ENCODE measurements at regions not wholly inside any gene's neighbourhood (a gene's known extent, or its start where the extent isn't known, plus 50 kb on each side); places are given as distances from the start of the nearest gene placed in this dataset.
"Not testable (repeated sequence)": the region's sequence is repeated elsewhere in the genome, so short reads cannot be mapped to it uniquely, and the experiment has no call there.

GRCh38 chr2:176575237-176575744 is 306.0 kb downstream of the MTX2 start:
- 83 to 87% methylated on average over 6 of the region's 6 CpGs for WGBS, 2 donors
- intact Hi-C loops (cut with DNase I; ENCODE audit: low total_unique reads), result no loop called here

GRCh38 chr2:176577054-176577453 is 307.8 kb downstream of the MTX2 start:
- no peaks in the 10 kb centered on the region for H3K27me3 ChIP-seq
- no peak overlapping the region for H3K4me3 ChIP-seq
- DNase-seq, result no peak
- no peak overlapping the region for H3K27ac ChIP-seq
- no peaks in the 10 kb centered on the region for H3K36me3 ChIP-seq (ENCODE audit: low read depth, missing control alignments)
- no peak for TF ChIP-seq POLR2A (IDR thresholded peaks at IDR 0.05)
- TF ChIP-seq CTCF (IDR thresholded peaks at IDR 0.05), result no peak
- H3K9me3 ChIP-seq, result no peaks in the 10 kb centered on the region
- H3K4me1 ChIP-seq, result no peaks in the 10 kb centered on the region
- 67 to 68% methylated on average over 1 of the region's 1 CpG for WGBS, 2 donors
- intact Hi-C loops (cut with DNase I; ENCODE audit: low total_unique reads), result no loop called here

More at GRCh38 chr2:176575237-176575744, 306.0 kb downstream of the MTX2 start:
- Histone ChIP-seq H3K27me3 (no peaks in the 10 kb centered on the region), H3K4me3 (no peak overlapping the region), H3K36me3 (ENCODE audit: low read depth, missing control alignments) (no peaks in the 10 kb centered on the region), H3K27ac (no peak overlapping the region), H3K9me3 (no peaks in the 10 kb centered on the region), H3K4me1 (no peaks in the 10 kb centered on the region)
- TF ChIP-seq CTCF (IDR thresholded peaks at IDR 0.05), result no peak
- no peak for TF ChIP-seq POLR2A (IDR thresholded peaks at IDR 0.05)
- no peak for DNase-seq

- H3K9me3 ChIP-seq; H3K4me3 ChIP-seq; H3K27me3 ChIP-seq; H3K27ac ChIP-seq; H3K36me3 ChIP-seq (ENCODE audit: low read depth, missing control alignments); H3K4me1 ChIP-seq; DNase-seq; intact Hi-C loops (cut with DNase I; ENCODE audit: low total_unique reads): not testable (repeated sequence)
- WGBS, 2 donors, result 95 to 100% methylated on average over 4 of the region's 4 CpGs
These were observed 309.1 kb downstream of the MTX2 start for GRCh38 chr2:176578292-176578691.

GRCh38 chr2:176579608-176580007 is 310.4 kb downstream of the MTX2 start:
- H3K27ac ChIP-seq, result no peak overlapping the region
- no peak for DNase-seq
- no peak overlapping the region for H3K4me3 ChIP-seq
- WGBS, 2 donors, result 94% methylated on average over 6 of the region's 6 CpGs
- intact Hi-C loops (cut with DNase I; ENCODE audit: low total_unique reads), result no loop called here
- H3K27me3 ChIP-seq, result no peaks in the 10 kb centered on the region
- H3K9me3 ChIP-seq, result no peaks in the 10 kb centered on the region
- H3K36me3 ChIP-seq (ENCODE audit: low read depth, missing control alignments), result no peaks in the 10 kb centered on the region
- peaks cover 14% of the 10 kb centered on the region for H3K4me1 ChIP-seq
- TF ChIP-seq POLR2A (IDR thresholded peaks at IDR 0.05), result no peak
- TF ChIP-seq CTCF (IDR thresholded peaks at IDR 0.05), result no peak

- H3K4me3 ChIP-seq, result no peak overlapping the region
- TF ChIP-seq CTCF (IDR thresholded peaks at IDR 0.05), result no peak
- no peak for TF ChIP-seq POLR2A (IDR thresholded peaks at IDR 0.05)
- DNase-seq, result no peak
- H3K9me3 ChIP-seq, result no peaks in the 10 kb centered on the region
- intact Hi-C loops (cut with DNase I; ENCODE audit: low total_unique reads), result no loop called here
- no peaks in the 10 kb centered on the region for H3K36me3 ChIP-seq (ENCODE audit: low read depth, missing control alignments)
- WGBS, 2 donors, result 56% methylated on average over 4 of the region's 4 CpGs
- no peaks in the 10 kb centered on the region for H3K27me3 ChIP-seq
- no peak overlapping the region for H3K27ac ChIP-seq
- H3K4me1 ChIP-seq, result peaks cover 14% of the 10 kb centered on the region
These were observed 312.4 kb downstream of the MTX2 start for GRCh38 chr2:176581557-176582165.
